ENCODE measurements at regions not wholly inside any gene's neighbourhood (a gene's known extent, or its start where the extent isn't known, plus 50 kb on each side); places are given as distances from the start of the nearest gene placed in this dataset.

- TF ChIP-seq POLR2AphosphoS5 (IDR thresholded peaks at IDR 0.05; ENCODE audit: insufficient read depth in 1 of 2, low read depth in 1 of 2) (no peak), POLR2A (IDR thresholded peaks at IDR 0.05) (no peak)
- no peak overlapping the region for H3K4me3 ChIP-seq
- intact Hi-C loops (cut with DNase I), result no loop called here
- H3K27ac ChIP-seq, result no peak overlapping the region
- H3K4me1 ChIP-seq, result no peaks in the 10 kb centered on the region
- H3K9me3 ChIP-seq, result no peaks in the 10 kb centered on the region
- peak in 1 of 2 donors; percentile 16 for DNase-seq (ENCODE audit: extremely low spot score in 2 of 2)
- H3K27me3 ChIP-seq, result no peaks in the 10 kb centered on the region
- no peaks in the 10 kb centered on the region for H3K36me3 ChIP-seq
Observed at GRCh38 chr22:22761606-22761962, 117.2 kb downstream of the GGTLC2 start.

- Histone ChIP-seq H3K27me3 (no peaks in the 10 kb centered on the region), H3K9me3 (no peaks in the 10 kb centered on the region), H3K4me1 (no peaks in the 10 kb centered on the region), H3K27ac (no peak overlapping the region), H3K36me3 (no peaks in the 10 kb centered on the region), H3K4me3 (no peak overlapping the region)
- intact Hi-C loops (cut with DNase I), result no loop called here
- DNase-seq (ENCODE audit: extremely low spot score in 2 of 2), result peak; percentile 46 to 52
- TF ChIP-seq, protein P1, sequence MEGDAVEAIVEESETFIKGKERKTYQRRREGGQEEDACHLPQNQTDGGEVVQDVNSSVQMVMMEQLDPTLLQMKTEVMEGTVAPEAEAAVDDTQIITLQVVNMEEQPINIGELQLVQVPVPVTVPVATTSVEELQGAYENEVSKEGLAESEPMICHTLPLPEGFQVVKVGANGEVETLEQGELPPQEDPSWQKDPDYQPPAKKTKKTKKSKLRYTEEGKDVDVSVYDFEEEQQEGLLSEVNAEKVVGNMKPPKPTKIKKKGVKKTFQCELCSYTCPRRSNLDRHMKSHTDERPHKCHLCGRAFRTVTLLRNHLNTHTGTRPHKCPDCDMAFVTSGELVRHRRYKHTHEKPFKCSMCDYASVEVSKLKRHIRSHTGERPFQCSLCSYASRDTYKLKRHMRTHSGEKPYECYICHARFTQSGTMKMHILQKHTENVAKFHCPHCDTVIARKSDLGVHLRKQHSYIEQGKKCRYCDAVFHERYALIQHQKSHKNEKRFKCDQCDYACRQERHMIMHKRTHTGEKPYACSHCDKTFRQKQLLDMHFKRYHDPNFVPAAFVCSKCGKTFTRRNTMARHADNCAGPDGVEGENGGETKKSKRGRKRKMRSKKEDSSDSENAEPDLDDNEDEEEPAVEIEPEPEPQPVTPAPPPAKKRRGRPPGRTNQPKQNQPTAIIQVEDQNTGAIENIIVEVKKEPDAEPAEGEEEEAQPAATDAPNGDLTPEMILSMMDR (IDR thresholded peaks at IDR 0.05), result no peak
- TF ChIP-seq POLR2A (IDR thresholded peaks at IDR 0.05) (no peak), POLR2AphosphoS5 (IDR thresholded peaks at IDR 0.05; ENCODE audit: insufficient read depth in 1 of 2, low read depth in 1 of 2) (no peak)
Observed at GRCh38 chr22:22761963-22762772, 117.8 kb downstream of the GGTLC2 start.

- H3K36me3 ChIP-seq, result no peaks in the 10 kb centered on the region
- H3K9me3 ChIP-seq, result no peaks in the 10 kb centered on the region
- H3K4me1 ChIP-seq, result no peaks in the 10 kb centered on the region
- peak in 1 of 2 donors; percentile 43 for DNase-seq (ENCODE audit: extremely low spot score in 2 of 2)
- no peaks in the 10 kb centered on the region for H3K27me3 ChIP-seq
- no peak overlapping the region for H3K27ac ChIP-seq
- TF ChIP-seq, protein P1 (IDR thresholded peaks at IDR 0.05), result no peak
- no peak for TF ChIP-seq POLR2A (IDR thresholded peaks at IDR 0.05)
- TF ChIP-seq POLR2AphosphoS5 (IDR thresholded peaks at IDR 0.05; ENCODE audit: insufficient read depth in 1 of 2, low read depth in 1 of 2), result no peak
- no peak overlapping the region for H3K4me3 ChIP-seq
- intact Hi-C loops (cut with DNase I), result no loop called here
Observed at GRCh38 chr22:22763512-22763911, 119.1 kb downstream of the GGTLC2 start.

DNA sequence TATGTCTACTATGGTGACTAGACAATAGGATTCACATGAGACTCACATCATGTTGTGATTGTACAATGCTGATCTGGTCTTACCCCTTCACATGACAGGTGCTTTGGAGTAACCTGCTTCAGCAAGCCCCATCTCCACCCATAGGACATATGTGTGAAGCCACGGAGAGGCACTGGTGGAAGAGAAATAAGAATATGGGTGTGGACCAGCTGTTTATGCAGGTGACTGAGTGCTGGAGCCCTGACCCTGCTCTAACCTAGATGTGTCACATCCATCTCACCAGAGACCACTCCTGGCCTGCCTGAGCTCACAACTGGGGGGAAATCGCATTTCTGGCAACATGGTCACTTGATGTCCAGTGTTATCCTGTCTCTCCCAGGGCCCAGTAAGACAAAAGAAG lies 119.7 kb downstream of the GGTLC2 start:
- intact Hi-C loops (cut with DNase I), result no loop called here
- Histone ChIP-seq H3K27me3 (no peaks in the 10 kb centered on the region), H3K4me1 (no peaks in the 10 kb centered on the region), H3K36me3 (no peaks in the 10 kb centered on the region), H3K9me3 (no peaks in the 10 kb centered on the region), H3K4me3 (no peak overlapping the region), H3K27ac (no peak overlapping the region)
- peak; percentile 31 to 49 for DNase-seq (ENCODE audit: extremely low spot score in 2 of 2)
- TF ChIP-seq, protein P1 (IDR thresholded peaks at IDR 0.05), result no peak
- TF ChIP-seq POLR2AphosphoS5 (IDR thresholded peaks at IDR 0.05; ENCODE audit: insufficient read depth in 1 of 2, low read depth in 1 of 2) (no peak), POLR2A (IDR thresholded peaks at IDR 0.05) (no peak)

DNA sequence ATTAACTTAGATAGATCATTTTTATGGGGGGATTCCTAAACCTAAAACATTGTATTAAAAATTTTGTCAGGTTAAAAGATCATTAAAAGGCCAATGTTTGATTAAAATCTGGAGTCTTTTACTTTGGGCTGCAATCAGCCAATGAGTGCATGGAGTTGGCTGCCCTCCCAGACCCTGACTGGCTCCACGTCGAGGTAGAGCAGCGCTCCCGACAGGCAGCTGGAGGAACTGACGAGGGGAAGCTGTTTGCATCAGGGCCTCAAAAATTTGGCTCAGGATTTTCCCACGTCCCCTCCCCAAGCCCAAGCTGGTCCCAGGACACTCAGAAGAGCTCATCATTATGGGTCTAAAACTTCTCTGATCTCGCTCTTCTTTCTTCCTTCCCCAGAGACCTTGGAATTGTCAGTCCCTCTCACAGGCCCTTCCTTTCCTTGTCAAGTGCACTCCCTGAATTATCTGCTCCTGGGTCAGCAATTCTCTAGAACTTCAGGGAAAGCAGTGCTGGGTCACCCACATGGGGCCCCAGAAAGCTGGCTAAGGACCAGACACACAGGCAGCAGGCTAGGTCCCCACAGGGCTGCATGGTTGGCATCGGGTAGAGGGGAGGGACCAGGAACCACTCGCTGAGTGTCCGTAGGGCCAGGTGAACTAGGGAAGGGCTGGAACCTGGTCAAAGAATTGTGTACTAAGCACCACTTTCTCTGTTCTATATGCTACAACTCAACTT lies 119.6 kb upstream of the IGLL5 start:
- Histone ChIP-seq H3K27ac (no peak overlapping the region), H3K9me3 (no peaks in the 10 kb centered on the region), H3K27me3 (no peaks in the 10 kb centered on the region), H3K4me1 (no peaks in the 10 kb centered on the region), H3K4me3 (no peak overlapping the region), H3K36me3 (no peaks in the 10 kb centered on the region)
- intact Hi-C loops (cut with DNase I), result no loop called here
- TF ChIP-seq POLR2AphosphoS5 (IDR thresholded peaks at IDR 0.05; ENCODE audit: insufficient read depth in 1 of 2, low read depth in 1 of 2) (no peak), POLR2A (IDR thresholded peaks at IDR 0.05) (no peak)
- TF ChIP-seq, protein P1 (IDR thresholded peaks at IDR 0.05), result no peak
- peak; percentile 52 to 85 for DNase-seq (ENCODE audit: extremely low spot score in 2 of 2)
